ENCODE measurements at regions not wholly inside any gene's neighbourhood (a gene's known extent, or its start where the extent isn't known, plus 50 kb on each side); places are given as distances from the start of the nearest gene placed in this dataset.

DNA sequence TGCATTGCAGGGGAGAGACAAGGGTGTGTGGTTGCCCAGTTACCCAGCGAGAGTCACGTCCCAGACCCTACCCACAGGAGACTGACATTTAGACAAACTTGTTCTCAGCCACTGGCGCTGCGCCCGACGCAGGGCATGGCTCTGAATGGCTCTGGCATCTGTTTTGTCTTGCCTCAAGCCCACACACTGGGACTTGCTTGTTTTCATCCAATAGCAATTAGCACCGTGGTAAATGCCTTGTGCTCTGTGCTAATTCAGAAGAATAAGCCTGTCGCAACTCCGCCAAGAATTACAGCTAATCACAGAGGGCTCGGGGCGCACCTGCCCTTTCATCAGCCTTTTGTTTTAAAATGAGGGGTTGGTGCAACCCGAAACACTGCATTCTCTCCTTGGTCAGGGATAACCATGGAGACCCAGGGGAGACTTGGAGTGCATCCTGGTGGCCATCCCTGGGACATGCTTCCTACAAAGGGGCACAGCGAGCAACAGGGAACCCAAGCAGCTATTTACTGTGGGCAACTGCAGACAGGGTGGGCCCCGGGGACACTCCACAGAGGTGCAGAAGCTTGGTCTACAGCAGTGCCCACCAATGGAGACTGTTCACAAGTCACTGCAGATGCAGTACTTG lies 220.6 kb upstream of the ZFHX3 start:
- no peaks in the 10 kb centered on the region for H3K36me3 ChIP-seq (ENCODE audit: control insufficient read depth, insufficient read depth, low read length)
- no peak overlapping the region for H3K27ac ChIP-seq (ENCODE audit: low read depth, low read length)
- H3K27me3 ChIP-seq (ENCODE audit: control insufficient read depth, insufficient read depth, low read length) = no peaks in the 10 kb centered on the region
- no peak overlapping the region for H3K9ac ChIP-seq (ENCODE audit: low read length)
- H3K4me3 ChIP-seq (ENCODE audit: low read length) = no peak overlapping the region
- H3K4me1 ChIP-seq (ENCODE audit: control insufficient read depth, insufficient read depth, low read length) = no peaks in the 10 kb centered on the region

DNA sequence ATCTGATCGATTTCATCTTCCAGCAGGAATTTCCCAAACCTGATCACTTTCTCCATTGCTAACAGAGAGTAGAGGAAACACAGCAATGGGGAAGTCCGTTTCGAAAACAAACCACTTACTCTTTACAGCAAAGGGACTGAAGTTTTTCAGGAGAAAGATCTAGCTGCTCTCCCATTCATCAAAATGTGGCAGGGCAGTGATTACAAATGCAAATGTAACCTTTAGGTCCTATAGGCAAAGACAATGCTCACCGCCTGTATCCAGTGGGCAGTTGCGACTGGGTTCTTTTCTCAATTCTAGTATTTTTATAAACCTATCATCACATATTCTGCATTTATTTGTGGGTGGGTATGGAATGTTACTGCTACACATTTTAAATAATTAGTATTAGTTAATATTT lies 218.0 kb upstream of the ZFHX3 start:
- no peak overlapping the region for H3K9ac ChIP-seq (ENCODE audit: low read length)
- no peak overlapping the region for H3K27ac ChIP-seq (ENCODE audit: low read depth, low read length)
- no peaks in the 10 kb centered on the region for H3K27me3 ChIP-seq (ENCODE audit: control insufficient read depth, insufficient read depth, low read length)
- H3K36me3 ChIP-seq (ENCODE audit: control insufficient read depth, insufficient read depth, low read length) = no peaks in the 10 kb centered on the region
- H3K4me1 ChIP-seq (ENCODE audit: control insufficient read depth, insufficient read depth, low read length) = no peaks in the 10 kb centered on the region
- no peak overlapping the region for H3K4me3 ChIP-seq (ENCODE audit: low read length)

DNA sequence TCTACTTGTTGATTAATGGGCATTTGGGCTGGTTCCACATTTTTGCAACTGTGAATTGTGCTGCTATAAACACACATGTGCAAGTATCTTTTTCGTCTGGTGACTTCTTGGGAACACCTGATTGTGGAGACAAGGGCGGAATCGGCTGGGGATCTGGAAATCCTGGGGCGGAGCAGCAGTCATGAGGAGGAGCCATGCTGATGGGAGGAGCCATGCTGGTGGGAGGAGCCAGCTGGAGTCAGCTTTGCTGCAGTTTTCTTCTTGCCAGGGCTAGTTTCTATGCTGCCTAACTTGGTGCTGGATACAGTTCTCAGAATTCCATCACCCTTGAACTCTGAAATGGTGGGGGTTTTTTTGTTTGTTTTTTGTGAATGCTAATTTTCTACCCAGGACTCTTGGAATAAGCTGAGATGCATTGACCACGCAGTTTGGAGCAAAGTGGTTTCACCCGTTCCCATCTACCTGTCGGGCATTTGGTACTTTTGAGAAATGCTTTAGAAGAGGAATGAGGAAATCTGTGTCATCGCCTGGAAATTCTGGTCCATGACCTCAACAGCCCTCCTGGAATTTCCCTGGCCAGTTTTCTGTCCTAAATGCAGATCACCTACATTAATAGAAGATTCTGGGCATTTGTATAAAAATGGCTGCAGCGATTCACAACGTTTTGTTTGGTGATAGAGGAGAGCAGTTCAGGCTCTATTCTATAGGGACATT lies 217.4 kb upstream of the ZFHX3 start:
- H3K27ac ChIP-seq (ENCODE audit: low read depth, low read length) = no peak overlapping the region
- H3K9ac ChIP-seq (ENCODE audit: low read length) = no peak overlapping the region
- H3K27me3 ChIP-seq (ENCODE audit: control insufficient read depth, insufficient read depth, low read length) = no peaks in the 10 kb centered on the region
- no peaks in the 10 kb centered on the region for H3K4me1 ChIP-seq (ENCODE audit: control insufficient read depth, insufficient read depth, low read length)
- H3K36me3 ChIP-seq (ENCODE audit: control insufficient read depth, insufficient read depth, low read length) = no peaks in the 10 kb centered on the region
- H3K4me3 ChIP-seq (ENCODE audit: low read length) = no peak overlapping the region

DNA sequence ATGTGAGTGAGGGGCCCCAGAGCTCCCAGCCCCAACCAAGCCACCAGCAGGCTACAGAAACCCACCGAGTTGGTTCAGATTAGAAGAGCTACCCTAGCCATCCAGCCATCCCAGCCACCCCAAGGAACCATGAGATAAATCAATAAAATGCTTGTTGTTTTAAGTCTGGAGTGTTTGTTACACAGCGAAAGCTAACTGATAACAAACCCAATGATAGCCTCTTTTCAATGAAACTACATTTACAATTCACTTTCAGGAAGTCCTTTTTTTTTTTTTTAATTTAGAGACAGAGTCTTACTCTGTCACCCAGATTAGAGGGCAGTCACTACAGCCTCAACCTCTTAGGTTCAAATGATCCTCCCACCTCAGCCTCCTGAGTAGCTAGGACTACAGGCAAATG lies 215.0 kb upstream of the ZFHX3 start:
- Histone ChIP-seq H3K27ac (ENCODE audit: low read depth, low read length) (no peak overlapping the region), H3K36me3 (ENCODE audit: control insufficient read depth, insufficient read depth, low read length) (no peaks in the 10 kb centered on the region), H3K9ac (ENCODE audit: low read length) (no peak overlapping the region), H3K4me1 (ENCODE audit: control insufficient read depth, insufficient read depth, low read length) (no peaks in the 10 kb centered on the region), H3K4me3 (ENCODE audit: low read length) (no peak overlapping the region), H3K27me3 (ENCODE audit: control insufficient read depth, insufficient read depth, low read length) (no peaks in the 10 kb centered on the region)

DNA sequence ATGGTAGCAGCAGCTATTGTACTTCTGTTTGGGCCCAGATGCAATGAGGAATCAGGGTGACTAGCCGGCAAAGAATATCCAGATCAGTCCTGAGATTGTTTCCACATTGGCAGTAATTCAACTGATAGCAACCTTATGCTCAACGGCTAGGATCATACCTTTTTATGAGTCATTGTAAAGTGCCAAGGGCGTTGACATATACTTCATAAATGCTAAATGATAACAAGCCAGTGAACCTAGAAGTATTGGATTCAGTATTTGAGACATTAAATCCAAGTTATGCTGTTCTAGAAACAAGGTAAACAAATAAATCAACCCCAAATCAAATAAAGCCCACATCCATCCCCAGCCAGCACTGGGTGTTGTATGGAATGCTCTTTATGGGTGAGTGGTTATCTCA lies 207.1 kb upstream of the ZFHX3 start:
- no peak overlapping the region for H3K27ac ChIP-seq (ENCODE audit: low read depth, low read length)
- no peaks in the 10 kb centered on the region for H3K4me1 ChIP-seq (ENCODE audit: control insufficient read depth, insufficient read depth, low read length)
- H3K36me3 ChIP-seq (ENCODE audit: control insufficient read depth, insufficient read depth, low read length) = no peaks in the 10 kb centered on the region
- H3K4me3 ChIP-seq (ENCODE audit: low read length) = no peak overlapping the region
- H3K27me3 ChIP-seq (ENCODE audit: control insufficient read depth, insufficient read depth, low read length) = no peaks in the 10 kb centered on the region
- no peak overlapping the region for H3K9ac ChIP-seq (ENCODE audit: low read length)

DNA sequence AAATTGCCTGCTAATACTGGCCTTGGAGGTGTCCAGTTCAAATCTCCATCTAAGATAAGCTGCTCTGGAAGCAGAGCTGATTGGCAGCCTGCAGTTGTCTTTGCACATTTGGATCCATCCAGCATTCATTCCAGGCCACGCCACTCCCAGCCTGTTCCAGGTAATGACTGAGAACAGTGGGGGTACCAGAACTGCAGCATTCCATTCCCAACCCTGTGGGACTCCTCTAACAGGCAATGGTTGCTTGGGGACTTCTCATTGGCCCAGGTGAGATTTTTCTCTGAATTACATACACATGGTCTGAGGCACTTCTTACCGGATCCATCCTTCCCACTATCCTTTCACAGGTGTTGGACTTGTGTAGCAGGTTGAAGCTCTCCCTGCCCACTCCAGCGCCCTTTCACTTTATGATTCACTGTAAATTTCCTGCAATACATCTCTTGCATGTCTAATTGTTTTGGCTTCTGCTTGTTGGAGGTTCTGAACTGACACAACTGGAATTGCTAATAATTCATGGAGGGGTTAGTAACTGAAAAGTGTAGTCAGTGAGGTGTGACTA lies 206.1 kb upstream of the ZFHX3 start:
- Histone ChIP-seq H3K27me3 (ENCODE audit: control insufficient read depth, insufficient read depth, low read length) (no peaks in the 10 kb centered on the region), H3K27ac (ENCODE audit: low read depth, low read length) (no peak overlapping the region), H3K4me1 (ENCODE audit: control insufficient read depth, insufficient read depth, low read length) (no peaks in the 10 kb centered on the region), H3K4me3 (ENCODE audit: low read length) (no peak overlapping the region), H3K9ac (ENCODE audit: low read length) (no peak overlapping the region), H3K36me3 (ENCODE audit: control insufficient read depth, insufficient read depth, low read length) (no peaks in the 10 kb centered on the region)

DNA sequence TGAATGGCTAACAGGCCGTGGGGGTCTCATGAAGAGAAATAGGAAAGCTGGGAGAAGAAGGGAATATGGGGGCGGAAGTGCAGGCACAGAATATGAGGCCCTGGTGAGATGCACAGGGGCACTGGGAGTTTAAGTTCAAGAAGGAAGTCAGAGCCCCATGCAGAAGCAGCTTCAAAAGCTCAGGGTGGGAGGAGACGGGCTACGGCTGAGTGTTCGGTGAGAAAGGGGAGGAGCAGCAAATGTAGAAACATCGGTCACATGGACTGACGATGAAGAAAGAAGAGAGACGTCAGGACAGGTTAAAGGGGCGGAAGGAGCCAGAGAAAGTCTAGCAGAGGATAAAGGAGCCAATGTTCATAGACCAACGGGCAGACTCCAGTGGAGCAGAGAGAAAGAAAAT lies 204.5 kb upstream of the ZFHX3 start:
- Histone ChIP-seq H3K4me3 (ENCODE audit: low read length) (no peak overlapping the region), H3K4me1 (ENCODE audit: control insufficient read depth, insufficient read depth, low read length) (no peaks in the 10 kb centered on the region), H3K36me3 (ENCODE audit: control insufficient read depth, insufficient read depth, low read length) (no peaks in the 10 kb centered on the region), H3K27me3 (ENCODE audit: control insufficient read depth, insufficient read depth, low read length) (no peaks in the 10 kb centered on the region), H3K27ac (ENCODE audit: low read depth, low read length) (no peak overlapping the region), H3K9ac (ENCODE audit: low read length) (no peak overlapping the region)

DNA sequence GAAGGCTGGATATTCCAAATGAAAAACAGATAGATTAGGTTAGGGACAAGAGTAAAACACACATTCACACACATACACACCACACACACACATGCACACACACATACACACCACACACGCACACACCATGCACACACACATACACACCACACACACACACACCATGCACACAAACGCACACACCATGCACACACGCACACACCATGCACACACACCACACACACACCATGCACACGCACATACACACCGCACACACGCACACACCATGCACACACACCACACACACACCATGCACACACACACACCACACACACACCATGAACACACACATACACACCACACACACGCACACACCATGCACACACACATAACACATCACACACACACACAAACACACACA lies 203.7 kb upstream of the ZFHX3 start:
- H3K4me1 ChIP-seq (ENCODE audit: control insufficient read depth, insufficient read depth, low read length) = no peaks in the 10 kb centered on the region
- H3K27me3 ChIP-seq (ENCODE audit: control insufficient read depth, insufficient read depth, low read length) = no peaks in the 10 kb centered on the region
- no peak overlapping the region for H3K4me3 ChIP-seq (ENCODE audit: low read length)
- H3K9ac ChIP-seq (ENCODE audit: low read length) = no peak overlapping the region
- no peak overlapping the region for H3K27ac ChIP-seq (ENCODE audit: low read depth, low read length)
- H3K36me3 ChIP-seq (ENCODE audit: control insufficient read depth, insufficient read depth, low read length) = no peaks in the 10 kb centered on the region

DNA sequence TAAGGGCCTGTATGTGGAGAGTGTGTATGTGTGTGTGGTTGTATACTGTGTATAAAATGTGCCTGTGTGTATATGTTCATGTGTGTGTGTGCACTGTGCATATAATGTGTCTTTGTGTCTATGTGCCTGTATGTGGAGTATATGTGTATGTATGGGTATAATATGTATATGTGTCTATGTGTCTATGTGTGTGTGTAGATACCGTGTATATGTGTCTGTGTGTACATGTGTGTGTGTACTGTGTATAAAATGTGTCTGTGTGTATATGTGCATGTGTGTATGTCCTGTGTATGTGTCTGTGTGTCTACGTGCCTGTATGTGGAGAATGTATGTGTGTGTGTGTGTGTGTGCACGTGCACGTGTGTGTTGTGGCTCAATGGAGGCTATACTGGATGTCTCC lies 200.4 kb upstream of the ZFHX3 start:
- no peak overlapping the region for H3K9ac ChIP-seq (ENCODE audit: low read length)
- no peak overlapping the region for H3K27ac ChIP-seq (ENCODE audit: low read depth, low read length)
- no peak overlapping the region for H3K4me3 ChIP-seq (ENCODE audit: low read length)
- H3K36me3 ChIP-seq (ENCODE audit: control insufficient read depth, insufficient read depth, low read length) = no peaks in the 10 kb centered on the region
- no peaks in the 10 kb centered on the region for H3K4me1 ChIP-seq (ENCODE audit: control insufficient read depth, insufficient read depth, low read length)
- H3K27me3 ChIP-seq (ENCODE audit: control insufficient read depth, insufficient read depth, low read length) = no peaks in the 10 kb centered on the region

DNA sequence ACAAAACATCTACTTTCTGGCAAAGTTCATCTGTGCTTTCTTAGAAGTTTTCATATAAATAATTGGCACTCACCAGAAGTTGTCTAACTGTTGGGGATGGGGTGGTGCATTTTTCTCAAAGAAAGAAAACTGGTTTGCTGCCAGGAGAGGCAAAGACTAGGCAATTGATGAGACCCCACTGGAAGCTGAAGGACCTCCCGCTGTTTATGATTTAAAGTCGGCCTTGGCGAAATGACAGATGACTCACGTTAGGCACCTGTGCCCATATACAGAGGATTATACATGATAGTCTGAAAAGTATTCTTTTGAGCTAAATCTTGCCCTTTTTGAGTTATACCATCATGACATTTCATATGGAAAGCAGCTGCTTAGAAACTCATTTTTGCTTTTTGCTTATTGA lies 193.0 kb upstream of the ZFHX3 start:
- no peak overlapping the region for H3K4me3 ChIP-seq (ENCODE audit: low read length)
- H3K9ac ChIP-seq (ENCODE audit: low read length) = no peak overlapping the region
- no peaks in the 10 kb centered on the region for H3K27me3 ChIP-seq (ENCODE audit: control insufficient read depth, insufficient read depth, low read length)
- no peaks in the 10 kb centered on the region for H3K4me1 ChIP-seq (ENCODE audit: control insufficient read depth, insufficient read depth, low read length)
- no peaks in the 10 kb centered on the region for H3K36me3 ChIP-seq (ENCODE audit: control insufficient read depth, insufficient read depth, low read length)
- H3K27ac ChIP-seq (ENCODE audit: low read depth, low read length) = no peak overlapping the region

DNA sequence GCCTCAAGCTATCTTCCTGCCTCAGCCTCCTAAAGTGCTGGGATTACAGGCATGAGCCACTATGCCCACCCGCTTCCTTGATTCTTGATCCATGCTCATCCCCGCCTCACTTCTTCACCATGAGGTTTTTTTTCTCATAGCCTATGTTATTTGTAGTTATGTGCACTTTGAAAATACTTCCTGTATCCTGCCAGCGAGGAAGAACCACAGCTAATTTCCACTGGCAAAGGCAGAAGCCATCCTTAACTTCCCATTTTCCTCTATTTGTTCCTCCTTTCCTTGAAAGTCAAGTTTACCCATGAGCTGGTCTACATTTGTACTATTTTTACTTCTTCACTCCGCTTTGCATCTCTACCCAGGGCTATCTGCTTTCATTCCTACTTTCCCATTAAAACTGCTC lies 189.7 kb upstream of the ZFHX3 start:
- Histone ChIP-seq H3K36me3 (ENCODE audit: control insufficient read depth, insufficient read depth, low read length) (no peaks in the 10 kb centered on the region), H3K4me1 (ENCODE audit: control insufficient read depth, insufficient read depth, low read length) (no peaks in the 10 kb centered on the region), H3K9ac (ENCODE audit: low read length) (no peak overlapping the region), H3K4me3 (ENCODE audit: low read length) (no peak overlapping the region), H3K27me3 (ENCODE audit: control insufficient read depth, insufficient read depth, low read length) (no peaks in the 10 kb centered on the region), H3K27ac (ENCODE audit: low read depth, low read length) (no peak overlapping the region)

DNA sequence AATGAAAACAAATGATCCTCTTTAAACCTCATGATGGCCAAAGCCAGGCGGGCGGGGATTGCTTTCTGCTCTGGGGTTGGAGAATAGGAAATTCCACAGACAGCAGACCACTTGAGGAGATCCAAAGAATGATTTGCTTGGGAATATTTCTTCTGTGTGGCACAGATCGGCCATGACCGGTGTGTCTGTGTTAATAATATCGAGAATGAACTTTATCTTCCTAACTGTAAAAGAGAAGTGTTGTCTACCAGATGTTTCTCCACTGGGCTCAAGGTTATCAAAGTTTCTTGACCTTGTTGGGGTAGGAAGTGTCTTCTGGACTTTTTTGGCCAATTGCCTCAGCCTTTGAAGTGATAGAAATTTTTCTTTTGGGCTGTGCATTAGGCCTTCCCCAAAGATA lies 186.6 kb upstream of the ZFHX3 start:
- Histone ChIP-seq H3K4me3 (ENCODE audit: low read length) (no peak overlapping the region), H3K27me3 (ENCODE audit: control insufficient read depth, insufficient read depth, low read length) (no peaks in the 10 kb centered on the region), H3K9ac (ENCODE audit: low read length) (no peak overlapping the region), H3K36me3 (ENCODE audit: control insufficient read depth, insufficient read depth, low read length) (no peaks in the 10 kb centered on the region), H3K4me1 (ENCODE audit: control insufficient read depth, insufficient read depth, low read length) (no peaks in the 10 kb centered on the region), H3K27ac (ENCODE audit: low read depth, low read length) (no peak overlapping the region)

DNA sequence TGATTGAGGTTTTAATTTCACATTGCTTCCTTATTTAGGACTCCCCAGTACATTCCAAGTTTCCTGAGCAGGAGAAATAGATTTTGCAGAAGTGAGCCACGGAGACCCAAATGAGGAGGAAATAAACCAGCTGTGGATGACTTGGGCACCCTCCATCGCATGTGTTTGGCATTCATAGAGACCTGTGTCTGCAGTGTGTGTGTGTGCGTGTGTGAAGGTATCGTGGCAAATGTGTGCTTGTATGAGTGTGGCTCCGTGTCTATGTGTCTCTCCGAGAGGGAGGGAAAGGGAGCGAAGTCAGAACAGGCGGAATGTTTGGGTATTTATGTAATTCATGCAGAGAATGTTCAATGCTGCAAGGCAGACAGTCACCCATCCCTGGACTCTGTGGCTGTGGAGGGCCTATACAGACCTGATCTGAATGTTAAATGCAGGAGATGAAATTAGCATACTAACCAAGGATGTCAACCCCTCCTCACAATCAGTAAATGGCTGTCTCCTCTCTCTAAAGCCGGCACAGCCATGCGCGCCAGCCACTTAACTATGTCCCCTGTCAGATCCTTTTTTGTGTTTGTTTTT lies 186.0 kb upstream of the ZFHX3 start:
- Histone ChIP-seq H3K9ac (ENCODE audit: low read length) (no peak overlapping the region), H3K4me3 (ENCODE audit: low read length) (no peak overlapping the region), H3K4me1 (ENCODE audit: control insufficient read depth, insufficient read depth, low read length) (no peaks in the 10 kb centered on the region), H3K36me3 (ENCODE audit: control insufficient read depth, insufficient read depth, low read length) (no peaks in the 10 kb centered on the region), H3K27ac (ENCODE audit: low read depth, low read length) (no peak overlapping the region), H3K27me3 (ENCODE audit: control insufficient read depth, insufficient read depth, low read length) (no peaks in the 10 kb centered on the region)
